Ovary (tissue), 7 donors: ENCODE measurements at regions not wholly inside any gene's neighbourhood (a gene's known extent, or its start where the extent isn't known, plus 50 kb on each side); places are given as distances from the start of the nearest gene placed in this dataset.
"Not testable (repeated sequence)": the region's sequence is repeated elsewhere in the genome, so short reads cannot be mapped to it uniquely, and the experiment has no call there.

Source experiments
- DNase-seq, 5 donors: peaks; one replicate each; pipeline ENCODE4 v3.0.0-alpha.2; 2019 to 2020
- H3K27ac ChIP-seq, 2 donors: fragments of 200-600 bp; one replicate each; pipeline versions ENCODE4 v1.5.1 to v1.8.0; 2019 to 2022
- H3K27me3 ChIP-seq: fragments of 200-600 bp; one replicate; pipeline ENCODE4 v1.8.0; 2022
- H3K36me3 ChIP-seq: fragments of 200-600 bp; sonication (generic); one replicate; pipeline ENCODE4 v1.5.1; 2019
- H3K4me1 ChIP-seq: one replicate; pipeline ENCODE4 v1.8.1; 2013; ENCODE audit warnings: mild to moderate bottlenecking, moderate library complexity; ENCODE audit not compliant: insufficient read depth
- H3K4me3 ChIP-seq: fragments of 200-600 bp; sonication (generic); one replicate; pipeline ENCODE4 v1.5.1; 2017
- H3K9me3 ChIP-seq, 2 donors: fragments of 200-600 bp in 1 of 2; sonication (generic) in 1 of 2; one replicate each; pipeline versions ENCODE4 v1.5.1 to v1.8.1; 2013 to 2019; ENCODE audit warnings: mild to moderate bottlenecking in 1 of 2, moderate library complexity in 1 of 2
- EP300 ChIP-seq: sonication (generic); formaldehyde crosslinking; IDR thresholded peaks from one replicate; pipeline ENCODE4 v1.6.1; 2017; ENCODE audit warnings: antibody characterized with exemption
- POLR2A ChIP-seq: fragments of 450-650 bp; IDR thresholded peaks from one replicate; pipeline ENCODE4 v1.6.1; 2017; ENCODE audit warnings: antibody characterized with exemption, mild to moderate bottlenecking, moderate library complexity
- WGBS, 3 donors: extraction: QIAGEN DNeasy Blood & Tissue Kit in 1 of 3; methylation state at CpG; one replicate each; pipeline versions ENCODE4 v1.1.5 to v1.1.7; 2013 to 2017; 5-methylcytosine and 5-hydroxymethylcytosine counted together
- intact Hi-C, 4 donors: fragments of 100-400 bp; cut with DNase I; formaldehyde crosslinking; loops; one replicate each; pipeline versions ENCODE4 v1.11.0 to v1.15.1; 2022 to 2023
- TF ChIP-seq, protein P1 (sequence below), 3 donors: fragments of 450-650 bp in 2 of 3; fragments of 200-600 bp in 1 of 3; IDR thresholded peaks; one replicate each; pipeline versions ENCODE4 v1.5.1 to v1.8.0; 2016 to 2022; ENCODE audit warnings: antibody characterized with exemption in 3 of 3, mild to moderate bottlenecking in 1 of 3
- donor health status: DM: no; HTN: no; CAD: no; lungs with moderate emphysema.
- donor health status: DM: no; HTN: no; CAD: no.
- donor health status: Bipolar disorder and iron deficiency.
- donor health status: DM: no; HTN: no; CAD: no.
- donor health status: DM: yes; HTN: yes; CAD: no.

DNA sequence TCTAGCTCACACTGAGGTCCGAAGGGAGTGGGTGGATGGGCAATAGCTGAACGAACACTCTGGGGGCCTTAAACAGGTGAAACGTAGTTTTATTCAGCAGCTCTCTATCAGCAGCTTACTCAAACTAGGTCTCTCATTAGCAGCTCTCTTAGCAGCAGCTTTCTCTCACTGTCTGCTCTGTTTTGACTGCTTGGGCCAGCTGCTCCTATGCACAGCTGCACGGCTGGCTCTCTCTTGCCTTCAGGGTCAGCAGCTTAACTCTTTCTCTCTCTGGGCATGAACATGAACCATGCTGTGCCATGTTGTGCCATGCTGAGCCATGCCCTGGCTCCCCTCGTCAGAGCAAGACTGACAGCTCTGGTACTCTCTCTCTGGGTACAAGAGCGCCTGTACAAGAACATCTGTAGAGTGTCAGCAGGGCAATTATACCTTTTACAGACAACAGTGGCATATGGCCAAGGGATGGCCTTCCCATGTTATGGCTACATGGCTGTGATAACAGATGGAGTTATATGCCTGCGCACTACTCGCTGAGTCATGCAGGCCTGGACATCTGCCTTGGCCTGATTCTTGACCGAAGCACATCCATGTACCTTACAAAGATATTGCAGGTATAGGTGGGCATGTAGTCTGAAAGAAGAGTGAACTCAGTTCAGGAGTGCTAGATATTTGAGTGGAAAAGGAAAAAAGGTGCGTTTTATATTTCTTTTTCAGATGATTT, 152.4 kb downstream of the LEPR start:
- H3K9me3 ChIP-seq = no peaks in the 10 kb centered on the region
- H3K36me3 ChIP-seq = no peaks in the 10 kb centered on the region
- DNase-seq = no peak
- WGBS, 3 donors = 26 to 55% (median 39%) methylated on average over 10 of the region's 10 CpGs
- H3K4me3 ChIP-seq = no peak overlapping the region
- intact Hi-C loops = no loop called here
- TF ChIP-seq POLR2A = no peak
- TF ChIP-seq, protein P1, sequence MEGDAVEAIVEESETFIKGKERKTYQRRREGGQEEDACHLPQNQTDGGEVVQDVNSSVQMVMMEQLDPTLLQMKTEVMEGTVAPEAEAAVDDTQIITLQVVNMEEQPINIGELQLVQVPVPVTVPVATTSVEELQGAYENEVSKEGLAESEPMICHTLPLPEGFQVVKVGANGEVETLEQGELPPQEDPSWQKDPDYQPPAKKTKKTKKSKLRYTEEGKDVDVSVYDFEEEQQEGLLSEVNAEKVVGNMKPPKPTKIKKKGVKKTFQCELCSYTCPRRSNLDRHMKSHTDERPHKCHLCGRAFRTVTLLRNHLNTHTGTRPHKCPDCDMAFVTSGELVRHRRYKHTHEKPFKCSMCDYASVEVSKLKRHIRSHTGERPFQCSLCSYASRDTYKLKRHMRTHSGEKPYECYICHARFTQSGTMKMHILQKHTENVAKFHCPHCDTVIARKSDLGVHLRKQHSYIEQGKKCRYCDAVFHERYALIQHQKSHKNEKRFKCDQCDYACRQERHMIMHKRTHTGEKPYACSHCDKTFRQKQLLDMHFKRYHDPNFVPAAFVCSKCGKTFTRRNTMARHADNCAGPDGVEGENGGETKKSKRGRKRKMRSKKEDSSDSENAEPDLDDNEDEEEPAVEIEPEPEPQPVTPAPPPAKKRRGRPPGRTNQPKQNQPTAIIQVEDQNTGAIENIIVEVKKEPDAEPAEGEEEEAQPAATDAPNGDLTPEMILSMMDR (IDR thresholded peaks at IDR 0.05) = no peak
- TF ChIP-seq EP300 = no peak
- H3K4me1 ChIP-seq = no peaks in the 10 kb centered on the region
- H3K27ac ChIP-seq = no peak overlapping the region
- H3K27me3 ChIP-seq = no peaks in the 10 kb centered on the region

DNA sequence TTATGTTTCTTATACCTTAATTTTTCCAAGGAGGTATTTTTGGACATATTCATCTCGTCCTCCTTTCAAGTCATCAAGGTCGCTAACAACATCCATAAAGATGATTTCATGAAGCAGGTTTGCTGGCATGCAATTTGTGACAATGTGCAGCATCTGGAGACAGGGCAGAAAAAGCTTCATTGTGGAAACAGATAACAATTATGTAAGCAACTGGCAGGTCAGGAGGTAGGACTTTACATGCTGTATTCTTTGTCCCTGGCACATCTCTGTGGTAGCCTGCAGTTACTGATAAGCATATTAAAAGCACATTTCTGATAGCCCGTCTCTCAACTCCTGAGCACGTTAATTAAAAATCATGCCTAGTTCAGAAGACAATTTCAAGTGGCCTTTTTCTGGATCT, 156.8 kb downstream of the LEPR start:
- intact Hi-C loops = no loop called here
- Histone ChIP-seq H3K27ac (no peak overlapping the region), H3K9me3 (no peaks in the 10 kb centered on the region), H3K4me1 (no peaks in the 10 kb centered on the region), H3K27me3 (no peaks in the 10 kb centered on the region), H3K36me3 (no peaks in the 10 kb centered on the region), H3K4me3 (no peak overlapping the region)
- TF ChIP-seq, protein P1 (IDR thresholded peaks at IDR 0.05) = no peak
- TF ChIP-seq EP300 (no peak), POLR2A (no peak)
- WGBS, 3 donors = 90 to 94% (median 90%) methylated on average over 4 of the region's 4 CpGs
- no peak for DNase-seq

DNA sequence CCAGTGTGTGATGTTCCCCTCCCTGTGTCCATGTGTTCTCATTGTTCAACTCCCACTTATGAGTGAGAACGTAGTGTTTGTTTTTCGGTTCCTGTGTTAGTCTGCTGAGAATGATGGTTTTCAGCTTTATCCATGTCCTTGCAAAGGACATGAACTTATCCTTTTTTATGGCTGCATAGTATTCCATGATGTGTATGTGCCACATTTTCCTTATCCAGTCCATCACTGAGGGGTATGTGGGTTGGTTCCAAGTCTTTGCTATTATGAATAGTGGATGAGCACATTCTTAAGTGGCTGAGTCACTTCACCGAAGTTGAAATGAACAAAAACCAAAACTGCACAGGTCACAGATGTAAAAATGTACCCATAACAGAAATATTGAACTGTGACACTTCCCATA, 157.5 kb downstream of the LEPR start:
- intact Hi-C loops, H3K4me3 ChIP-seq, H3K27me3 ChIP-seq, H3K4me1 ChIP-seq, H3K36me3 ChIP-seq, H3K9me3 ChIP-seq, DNase-seq, H3K27ac ChIP-seq: not testable (repeated sequence)
- 89 to 95% (median 93%) methylated on average over 3 of the region's 3 CpGs for WGBS, 3 donors

DNA sequence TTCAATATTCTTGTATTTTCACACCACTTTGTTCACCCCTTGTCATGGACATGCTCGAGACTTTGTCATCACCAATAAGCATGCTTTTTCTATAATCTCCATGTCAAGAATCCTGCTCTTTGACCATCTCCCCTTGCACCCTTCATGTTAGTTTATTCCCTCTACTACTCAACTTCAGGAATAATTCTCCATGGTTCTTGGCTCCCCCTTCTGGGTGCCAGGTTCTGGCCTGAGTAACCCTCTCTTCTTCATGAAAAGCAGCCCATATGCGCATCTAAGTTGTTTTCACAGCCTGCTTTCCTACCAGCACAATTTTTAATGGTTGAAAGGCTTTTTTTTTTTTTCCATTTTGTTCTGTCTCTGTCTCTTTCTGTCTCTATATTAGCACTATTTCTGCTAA, 160.7 kb downstream of the LEPR start:
- intact Hi-C loops = no loop called here
- 71 to 99% (median 92%) methylated on average over 2 of the region's 2 CpGs for WGBS, 3 donors

DNA sequence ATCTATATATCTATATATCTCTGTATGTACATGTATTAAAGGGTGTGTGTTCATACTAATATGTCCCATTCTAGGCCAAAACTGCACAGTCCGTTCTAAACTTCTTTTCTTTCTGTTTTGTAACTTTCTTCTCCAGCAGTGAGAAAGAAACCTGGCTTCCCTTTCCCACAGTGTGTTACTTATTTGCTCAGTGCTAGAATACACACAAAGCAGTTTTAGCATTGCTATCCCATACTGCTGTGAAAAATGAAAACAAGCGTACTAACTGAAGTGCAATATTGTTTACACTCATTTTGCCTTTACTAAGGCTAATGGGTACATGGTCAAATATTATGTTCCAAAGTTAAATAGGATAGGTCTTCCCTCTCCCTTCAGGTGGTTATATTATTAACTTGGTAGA, 163.9 kb downstream of the LEPR start:
- DNase-seq = no peak
- Histone ChIP-seq H3K4me3 (no peak overlapping the region), H3K36me3 (no peaks in the 10 kb centered on the region), H3K4me1 (no peaks in the 10 kb centered on the region), H3K27ac (no peak overlapping the region), H3K27me3 (no peaks in the 10 kb centered on the region), H3K9me3 (no peaks in the 10 kb centered on the region)
- intact Hi-C loops = no loop called here
- 94 to 97% (median 96%) methylated on average over 2 of the region's 2 CpGs for WGBS, 3 donors
- no peak for TF ChIP-seq EP300
- TF ChIP-seq, protein P1 (IDR thresholded peaks at IDR 0.05) = no peak
- TF ChIP-seq POLR2A = no peak

More for the DNA sequence above, 160.7 kb downstream of the LEPR start:
- Histone ChIP-seq H3K4me3 (no peak overlapping the region), H3K27ac (no peak overlapping the region), H3K9me3 (no peaks in the 10 kb centered on the region), H3K36me3 (no peaks in the 10 kb centered on the region), H3K4me1 (no peaks in the 10 kb centered on the region), H3K27me3 (no peaks in the 10 kb centered on the region)
- no peak for DNase-seq
- TF ChIP-seq, protein P1 (IDR thresholded peaks at IDR 0.05) = no peak
- TF ChIP-seq EP300 (no peak), POLR2A (no peak)
